Neural progenitor cell (in vitro differentiated cells): ENCODE measurements at regions not wholly inside any gene's neighbourhood (a gene's known extent, or its start where the extent isn't known, plus 50 kb on each side); places are given as distances from the start of the nearest gene placed in this dataset.

Experiments used
- DNase-seq: peaks from one replicate; pipeline ENCODE4 v3.0.0-alpha.2; 2016; ENCODE audit warnings: low spot score
- H2AFZ ChIP-seq: fragments of 200-600 bp; sonication (generic); replicated peaks from 2 replicates; pipeline ENCODE4 v1.6.1; 2016; ENCODE audit warnings: antibody characterized with exemption
- H3F3A ChIP-seq: fragments of 200-600 bp; sonication (generic); 2 replicates; pipeline ENCODE4 v1.6.1; 2016; ENCODE audit warnings: antibody characterized with exemption, low read depth
- H3K27ac ChIP-seq: fragments of 200-600 bp; sonication (generic); 2 replicates; pipeline ENCODE4 v1.5.1; 2016; ENCODE audit warnings: mild to moderate bottlenecking
- H3K27me3 ChIP-seq: fragments of 200-600 bp; sonication (generic); 2 replicates; pipeline ENCODE4 v1.6.1; 2016; ENCODE audit warnings: mild to moderate bottlenecking, moderate library complexity
- H3K36me3 ChIP-seq: fragments of 200-600 bp; sonication (generic); 2 replicates; pipeline ENCODE4 v1.5.1; 2016
- H3K4me1 ChIP-seq: fragments of 200-600 bp; sonication (generic); 2 replicates; pipeline ENCODE4 v1.6.1; 2016; ENCODE audit warnings: mixed run types
- H3K4me2 ChIP-seq: fragments of 200-600 bp; sonication (generic); 2 replicates; pipeline ENCODE4 v1.6.1; 2016
- H3K4me3 ChIP-seq: fragments of 200-600 bp; sonication (generic); 2 replicates; pipeline ENCODE4 v1.5.1; 2016
- H3K79me2 ChIP-seq: fragments of 200-600 bp; sonication (generic); 2 replicates; pipeline ENCODE4 v1.6.1; 2016; ENCODE audit warnings: low read depth
- H3K9ac ChIP-seq: fragments of 200-600 bp; sonication (generic); 2 replicates; pipeline ENCODE4 v1.6.1; 2016
- H3K9me3 ChIP-seq: fragments of 200-600 bp; sonication (generic); 2 replicates; pipeline ENCODE4 v1.5.1; 2016; ENCODE audit warnings: low read depth
- H4K20me1 ChIP-seq: fragments of 200-600 bp; sonication (generic); 2 replicates; pipeline ENCODE4 v1.6.1; 2016; ENCODE audit warnings: low read depth
- H3K27ac Mint-ChIP-seq: 3 replicates; pipeline ENCODE4 v1.8.0; 2021; ENCODE audit warnings: mixed read lengths
- H3K27me3 Mint-ChIP-seq: 2 replicates; pipeline ENCODE4 v1.8.0; 2022; ENCODE audit warnings: low read depth, mild to moderate bottlenecking, inconsistent platforms, moderate library complexity, mixed read lengths; ENCODE audit not compliant: insufficient read depth
- H3K36me3 Mint-ChIP-seq: 3 replicates; pipeline ENCODE4 v1.8.0; 2021; ENCODE audit warnings: mixed read lengths
- H3K4me1 Mint-ChIP-seq: 3 replicates; pipeline ENCODE4 v1.8.0; 2021; ENCODE audit warnings: mixed read lengths
- H3K4me3 Mint-ChIP-seq: 3 replicates; pipeline ENCODE4 v1.8.0; 2021; ENCODE audit warnings: mild to moderate bottlenecking, moderate library complexity, mixed read lengths
- H3K9me3 Mint-ChIP-seq: 3 replicates; pipeline ENCODE4 v1.8.0; 2020; ENCODE audit warnings: mixed read lengths
- EZH2 ChIP-seq: fragments of 200-600 bp; sonication (generic); IDR thresholded peaks from 2 replicates; pipeline ENCODE4 v1.6.1; 2017; ENCODE audit warnings: antibody characterized with exemption, mild to moderate bottlenecking, moderate library complexity
- EZH2phosphoT487 ChIP-seq: fragments of 200-600 bp; sonication (generic); IDR thresholded peaks from 2 replicates; pipeline ENCODE4 v1.6.1; 2017; ENCODE audit warnings: antibody characterized with exemption
- TF ChIP-seq, protein P1 (sequence below): fragments of 200-600 bp; sonication (generic); IDR thresholded peaks from 2 replicates; pipeline ENCODE4 v1.5.1; 2017; ENCODE audit warnings: antibody characterized with exemption, mild to moderate bottlenecking

DNA sequence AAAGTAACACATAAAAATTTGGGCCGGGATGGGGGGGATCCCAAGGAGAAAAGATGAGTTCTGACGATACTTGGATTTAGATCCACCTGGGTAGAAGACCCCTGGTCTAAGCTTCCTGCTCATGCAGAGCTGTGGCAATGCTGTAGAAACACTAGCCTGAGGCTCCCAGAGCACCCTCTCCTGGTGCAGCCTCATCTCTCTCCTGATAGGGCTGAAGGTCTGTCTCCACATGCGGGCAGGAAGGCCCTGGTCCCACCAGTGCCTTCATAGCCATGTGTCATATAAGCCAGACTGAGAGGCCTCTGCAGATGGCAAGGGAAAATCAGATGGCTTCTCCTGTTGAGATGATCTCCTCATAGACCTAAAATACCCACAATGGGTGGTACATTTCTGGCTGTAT lies 518.0 kb upstream of the ZFHX3 start:
- Histone ChIP-seq H3K9ac (no peak overlapping the region), H3K27ac (no peak overlapping the region), H3K36me3 (no peaks in the 10 kb centered on the region), H3K27me3 (no peaks in the 10 kb centered on the region), H3K79me2 (no peaks in the 10 kb centered on the region), H3K4me2 (no peak overlapping the region), H3F3A (no peaks in the 10 kb centered on the region), H3K4me3 (no peak overlapping the region), H3K9me3 (no peaks in the 10 kb centered on the region), H3K4me1 (peaks cover 5% of the 10 kb centered on the region), H4K20me1 (no peaks in the 10 kb centered on the region), H2AFZ (no peak overlapping the region)
- no peak for TF ChIP-seq EZH2
- TF ChIP-seq EZH2phosphoT487 = no peak
- TF ChIP-seq, protein P1, sequence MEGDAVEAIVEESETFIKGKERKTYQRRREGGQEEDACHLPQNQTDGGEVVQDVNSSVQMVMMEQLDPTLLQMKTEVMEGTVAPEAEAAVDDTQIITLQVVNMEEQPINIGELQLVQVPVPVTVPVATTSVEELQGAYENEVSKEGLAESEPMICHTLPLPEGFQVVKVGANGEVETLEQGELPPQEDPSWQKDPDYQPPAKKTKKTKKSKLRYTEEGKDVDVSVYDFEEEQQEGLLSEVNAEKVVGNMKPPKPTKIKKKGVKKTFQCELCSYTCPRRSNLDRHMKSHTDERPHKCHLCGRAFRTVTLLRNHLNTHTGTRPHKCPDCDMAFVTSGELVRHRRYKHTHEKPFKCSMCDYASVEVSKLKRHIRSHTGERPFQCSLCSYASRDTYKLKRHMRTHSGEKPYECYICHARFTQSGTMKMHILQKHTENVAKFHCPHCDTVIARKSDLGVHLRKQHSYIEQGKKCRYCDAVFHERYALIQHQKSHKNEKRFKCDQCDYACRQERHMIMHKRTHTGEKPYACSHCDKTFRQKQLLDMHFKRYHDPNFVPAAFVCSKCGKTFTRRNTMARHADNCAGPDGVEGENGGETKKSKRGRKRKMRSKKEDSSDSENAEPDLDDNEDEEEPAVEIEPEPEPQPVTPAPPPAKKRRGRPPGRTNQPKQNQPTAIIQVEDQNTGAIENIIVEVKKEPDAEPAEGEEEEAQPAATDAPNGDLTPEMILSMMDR = no peak
- H3K9me3 Mint-ChIP-seq = peaks cover 15% of the 10 kb centered on the region
- no peaks in the 10 kb centered on the region for H3K36me3 Mint-ChIP-seq
- H3K27me3 Mint-ChIP-seq = peaks cover 9% of the 10 kb centered on the region
- H3K4me3 Mint-ChIP-seq = no peak overlapping the region
- peak overlapping the region; percentile 53 for H3K27ac Mint-ChIP-seq
- peaks cover 30% of the 10 kb centered on the region for H3K4me1 Mint-ChIP-seq
- DNase-seq = no peak

GRCh38 chr16:73565263-73565662 lies 517.3 kb upstream of the ZFHX3 start:
- Mint-ChIP-seq H3K9me3 (peaks cover 15% of the 10 kb centered on the region), H3K4me1 (peaks cover 33% of the 10 kb centered on the region), H3K36me3 (no peaks in the 10 kb centered on the region), H3K27me3 (peaks cover 9% of the 10 kb centered on the region), H3K27ac (no peak overlapping the region), H3K4me3 (no peak overlapping the region)
- Histone ChIP-seq H3F3A (no peaks in the 10 kb centered on the region), H3K4me3 (no peak overlapping the region), H3K27me3 (no peaks in the 10 kb centered on the region), H3K9me3 (no peaks in the 10 kb centered on the region), H3K36me3 (no peaks in the 10 kb centered on the region), H3K9ac (no peak overlapping the region), H3K79me2 (no peaks in the 10 kb centered on the region), H4K20me1 (no peaks in the 10 kb centered on the region), H3K4me1 (peaks cover 5% of the 10 kb centered on the region), H3K4me2 (no peak overlapping the region), H3K27ac (no peak overlapping the region), H2AFZ (no peak overlapping the region)
- peak; percentile 55 for DNase-seq
- TF ChIP-seq EZH2 (no peak), EZH2phosphoT487 (no peak)
- TF ChIP-seq, protein P1 = peak; percentile 58

GRCh38 chr16:73563709-73564108 lies 515.8 kb upstream of the ZFHX3 start:
- Mint-ChIP-seq H3K9me3 (peaks cover 15% of the 10 kb centered on the region), H3K36me3 (no peaks in the 10 kb centered on the region), H3K27me3 (peaks cover 16% of the 10 kb centered on the region), H3K4me3 (no peak overlapping the region), H3K4me1 (peaks cover 28% of the 10 kb centered on the region), H3K27ac (no peak overlapping the region)
- Histone ChIP-seq H3K9me3 (no peaks in the 10 kb centered on the region), H3K4me1 (peaks cover 5% of the 10 kb centered on the region), H2AFZ (no peak overlapping the region), H3K4me3 (no peak overlapping the region), H3F3A (no peaks in the 10 kb centered on the region), H3K27me3 (no peaks in the 10 kb centered on the region), H3K36me3 (no peaks in the 10 kb centered on the region), H3K4me2 (no peak overlapping the region), H3K79me2 (no peaks in the 10 kb centered on the region), H3K27ac (no peak overlapping the region), H3K9ac (no peak overlapping the region), H4K20me1 (no peaks in the 10 kb centered on the region)
- DNase-seq = no peak
- TF ChIP-seq, protein P1 = no peak
- TF ChIP-seq EZH2phosphoT487 (no peak), EZH2 (no peak)

DNA sequence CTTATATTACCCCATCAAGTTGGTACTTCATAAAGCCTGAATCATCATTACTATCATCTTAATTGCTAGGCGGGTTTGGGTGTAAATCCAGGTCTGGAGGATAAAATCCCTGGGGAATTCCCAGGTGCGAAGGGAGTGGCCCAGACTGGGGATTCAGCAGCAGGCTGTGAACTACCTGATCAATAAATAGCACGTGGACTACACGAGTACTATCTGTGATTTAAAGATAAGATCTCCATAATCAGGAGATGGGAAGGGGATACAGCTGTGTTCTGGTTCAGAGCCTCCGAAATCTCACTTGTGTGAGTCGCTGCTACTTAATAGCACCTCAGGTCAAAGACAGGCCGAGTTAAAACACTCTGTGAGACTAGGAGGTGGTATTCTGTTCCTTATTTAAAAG lies 512.6 kb upstream of the ZFHX3 start:
- Mint-ChIP-seq H3K27ac (peak overlapping the region; percentile 11), H3K4me3 (no peak overlapping the region), H3K36me3 (peaks cover 2% of the 10 kb centered on the region), H3K4me1 (peaks cover 30% of the 10 kb centered on the region), H3K9me3 (peaks cover 13% of the 10 kb centered on the region), H3K27me3 (peaks cover 13% of the 10 kb centered on the region)
- H3K27ac ChIP-seq = no peak overlapping the region
- H3K79me2 ChIP-seq = no peaks in the 10 kb centered on the region
- H3K4me3 ChIP-seq = no peak overlapping the region
- H3K9me3 ChIP-seq = no peaks in the 10 kb centered on the region
- no peaks in the 10 kb centered on the region for H4K20me1 ChIP-seq
- no peaks in the 10 kb centered on the region for H3K27me3 ChIP-seq
- H3K4me1 ChIP-seq = no peaks in the 10 kb centered on the region
- no peaks in the 10 kb centered on the region for H3F3A ChIP-seq
- H2AFZ ChIP-seq = no peak overlapping the region
- H3K4me2 ChIP-seq = no peak overlapping the region
- no peak for DNase-seq
- no peaks in the 10 kb centered on the region for H3K36me3 ChIP-seq
- TF ChIP-seq, protein P1 = no peak
- no peak for TF ChIP-seq EZH2
- no peak for TF ChIP-seq EZH2phosphoT487
- no peak overlapping the region for H3K9ac ChIP-seq
